Neural progenitor cell (in vitro differentiated cells): ENCODE measurements at regions not wholly inside any gene's neighbourhood (a gene's known extent, or its start where the extent isn't known, plus 50 kb on each side); places are given as distances from the start of the nearest gene placed in this dataset.

ENCODE experiments used
- EZH2 ChIP-seq: fragments of 200-600 bp; sonication (generic); IDR thresholded peaks from 2 replicates; pipeline ENCODE4 v1.6.1; 2017; ENCODE audit warnings: antibody characterized with exemption, mild to moderate bottlenecking, moderate library complexity
- TF ChIP-seq, protein P1 (sequence below): fragments of 200-600 bp; sonication (generic); IDR thresholded peaks from 2 replicates; pipeline ENCODE4 v1.5.1; 2017; ENCODE audit warnings: antibody characterized with exemption, mild to moderate bottlenecking

DNA sequence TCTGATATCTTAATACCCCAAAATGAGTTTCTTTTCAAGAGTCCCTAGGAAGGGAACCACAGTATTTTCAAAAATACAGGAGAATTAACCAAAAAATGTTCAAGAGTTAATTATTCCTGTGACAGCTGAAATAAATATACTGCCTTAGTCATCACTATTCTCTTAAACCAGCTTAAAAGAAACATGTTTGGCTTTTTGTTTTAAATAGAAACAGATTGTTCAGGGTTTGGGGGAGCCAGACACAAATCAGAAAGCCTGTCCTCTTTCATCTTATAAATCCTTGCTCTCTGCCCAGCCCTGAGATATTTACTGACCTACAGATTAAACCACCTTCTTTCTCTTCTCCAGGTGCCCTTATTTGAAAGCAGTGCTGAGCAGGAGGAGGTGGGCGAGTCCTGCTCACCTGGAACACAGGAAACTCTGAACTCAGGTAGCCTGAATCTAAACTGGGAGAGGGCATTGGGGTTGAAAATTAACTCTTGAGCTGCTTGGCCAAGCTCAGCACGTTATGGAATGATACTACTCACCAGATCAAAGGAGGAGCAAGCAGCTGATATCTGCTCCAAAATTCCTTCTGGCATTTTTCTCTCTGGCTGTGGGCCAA lies 84.1 kb upstream of the SPRED1 start:
- TF ChIP-seq, protein P1, sequence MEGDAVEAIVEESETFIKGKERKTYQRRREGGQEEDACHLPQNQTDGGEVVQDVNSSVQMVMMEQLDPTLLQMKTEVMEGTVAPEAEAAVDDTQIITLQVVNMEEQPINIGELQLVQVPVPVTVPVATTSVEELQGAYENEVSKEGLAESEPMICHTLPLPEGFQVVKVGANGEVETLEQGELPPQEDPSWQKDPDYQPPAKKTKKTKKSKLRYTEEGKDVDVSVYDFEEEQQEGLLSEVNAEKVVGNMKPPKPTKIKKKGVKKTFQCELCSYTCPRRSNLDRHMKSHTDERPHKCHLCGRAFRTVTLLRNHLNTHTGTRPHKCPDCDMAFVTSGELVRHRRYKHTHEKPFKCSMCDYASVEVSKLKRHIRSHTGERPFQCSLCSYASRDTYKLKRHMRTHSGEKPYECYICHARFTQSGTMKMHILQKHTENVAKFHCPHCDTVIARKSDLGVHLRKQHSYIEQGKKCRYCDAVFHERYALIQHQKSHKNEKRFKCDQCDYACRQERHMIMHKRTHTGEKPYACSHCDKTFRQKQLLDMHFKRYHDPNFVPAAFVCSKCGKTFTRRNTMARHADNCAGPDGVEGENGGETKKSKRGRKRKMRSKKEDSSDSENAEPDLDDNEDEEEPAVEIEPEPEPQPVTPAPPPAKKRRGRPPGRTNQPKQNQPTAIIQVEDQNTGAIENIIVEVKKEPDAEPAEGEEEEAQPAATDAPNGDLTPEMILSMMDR: no peak
- no peak for TF ChIP-seq EZH2
